ENCODE measurements at regions not wholly inside any gene's neighbourhood (a gene's known extent, or its start where the extent isn't known, plus 50 kb on each side); places are given as distances from the start of the nearest gene placed in this dataset.

GRCh38 chr5:104859437-104859836 lies 1296.8 kb upstream of the NUDT12 start:
- TF ChIP-seq CTCF (IDR thresholded peaks at IDR 0.05; ENCODE audit: low read length) (no peak), EZH2 (IDR thresholded peaks at IDR 0.05; ENCODE audit: borderline replicate concordance, low read length) (no peak)
